HG02571 (cell line): ENCODE measurements at regions not wholly inside any gene's neighbourhood (a gene's known extent, or its start where the extent isn't known, plus 50 kb on each side); places are given as distances from the start of the nearest gene placed in this dataset.

Source experiments
- ATAC-seq: cut with Tn5 transposase; IDR thresholded peaks from one replicate; pipeline ENCODE4 v1.9.1; 2021; ENCODE audit warnings: mild to moderate bottlenecking, moderate library complexity; ENCODE audit not compliant: unreplicated experiment

DNA sequence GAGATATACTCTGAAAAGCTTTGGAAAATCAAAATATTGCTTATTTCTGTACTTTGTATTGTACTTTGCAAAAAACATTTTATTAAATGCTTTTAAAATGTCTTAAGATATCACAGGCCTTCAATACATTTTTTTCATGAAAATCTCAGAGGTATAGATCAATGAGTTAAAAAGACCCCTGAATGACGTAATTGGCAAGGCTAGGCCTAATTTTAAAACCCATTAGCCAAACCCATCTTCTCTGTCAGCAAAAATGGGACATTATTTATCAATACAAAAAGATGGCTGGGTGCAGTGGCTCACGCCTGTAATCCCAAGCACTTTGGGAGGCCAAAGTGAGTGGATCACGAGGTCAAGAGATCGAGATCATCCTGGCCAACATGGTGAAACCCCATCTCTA lies 84.8 kb upstream of the PAK5 start:
- no peak for ATAC-seq

DNA sequence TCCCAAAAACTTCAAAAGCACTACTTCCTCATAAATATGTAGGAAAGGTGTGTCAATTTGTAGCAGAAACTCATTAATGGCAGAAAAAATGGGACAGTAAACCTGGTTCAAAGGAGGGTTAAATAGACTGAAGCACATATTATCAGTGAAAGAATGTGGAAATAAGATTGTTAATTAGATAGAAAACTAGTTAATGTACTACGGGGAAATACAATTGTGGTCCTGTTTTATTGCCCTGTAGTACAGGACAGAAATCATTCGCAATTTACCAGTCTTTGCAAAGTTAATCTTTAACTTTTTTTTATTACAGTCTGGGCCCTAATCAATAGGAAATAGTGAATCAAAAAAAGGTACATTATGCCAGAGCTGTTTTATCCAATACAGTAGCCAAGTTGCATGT lies 82.0 kb upstream of the PAK5 start:
- ATAC-seq, result no peak

DNA sequence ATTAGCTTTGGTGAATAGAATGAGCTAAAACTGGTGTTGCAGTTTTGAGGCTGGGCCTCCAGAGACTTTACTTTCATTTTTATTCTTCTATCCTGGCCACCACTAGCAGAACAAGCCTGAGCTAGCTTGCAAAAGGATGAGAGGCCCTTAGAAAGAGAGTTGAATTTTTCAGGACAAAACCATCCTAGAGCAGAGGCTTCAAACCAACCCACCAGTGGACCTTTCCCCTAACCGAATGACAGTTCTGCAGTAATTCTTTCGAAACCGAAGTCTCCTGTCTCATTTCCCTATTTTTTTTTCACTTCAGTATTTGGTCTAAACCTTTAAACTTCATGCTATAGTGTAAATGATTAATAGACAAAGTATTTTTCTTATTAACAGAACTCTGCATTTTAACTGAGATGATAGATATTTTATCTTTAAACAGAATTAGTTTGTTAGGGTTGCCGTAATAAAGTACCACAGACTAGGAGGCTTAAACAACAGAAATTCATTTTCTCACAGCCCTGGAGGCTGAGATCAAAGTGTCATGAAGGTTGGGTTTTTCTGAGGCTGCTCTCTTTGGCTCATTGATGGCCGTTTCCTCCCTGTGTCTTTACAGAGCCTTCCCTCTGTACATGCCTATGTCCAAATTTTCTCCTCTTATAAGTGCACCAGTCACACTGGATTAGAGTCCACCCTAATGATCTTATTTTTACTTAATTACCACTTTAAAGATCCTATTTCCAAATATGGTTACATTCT lies 80.6 kb upstream of the PAK5 start:
- peak; percentile 82 for ATAC-seq

DNA sequence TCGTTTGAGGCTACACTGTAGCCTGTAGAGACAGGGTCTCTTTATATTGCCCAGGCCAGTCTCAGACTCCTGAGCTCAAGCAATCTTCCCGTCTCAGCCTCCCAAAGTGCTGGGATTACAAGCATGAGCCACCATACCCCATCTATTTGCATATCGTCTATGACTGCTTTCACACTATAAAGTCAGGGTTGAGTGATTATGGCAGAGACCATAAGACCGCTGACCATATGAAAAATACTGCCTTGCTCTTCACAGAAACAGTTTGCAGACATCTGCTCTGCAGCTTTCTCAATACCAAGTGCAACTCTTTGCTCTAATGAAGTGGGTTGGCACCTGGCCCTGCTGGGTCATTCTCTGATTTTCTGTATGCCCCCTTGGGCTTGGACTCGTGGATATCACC lies 79.5 kb upstream of the PAK5 start:
- ATAC-seq, result no peak

DNA sequence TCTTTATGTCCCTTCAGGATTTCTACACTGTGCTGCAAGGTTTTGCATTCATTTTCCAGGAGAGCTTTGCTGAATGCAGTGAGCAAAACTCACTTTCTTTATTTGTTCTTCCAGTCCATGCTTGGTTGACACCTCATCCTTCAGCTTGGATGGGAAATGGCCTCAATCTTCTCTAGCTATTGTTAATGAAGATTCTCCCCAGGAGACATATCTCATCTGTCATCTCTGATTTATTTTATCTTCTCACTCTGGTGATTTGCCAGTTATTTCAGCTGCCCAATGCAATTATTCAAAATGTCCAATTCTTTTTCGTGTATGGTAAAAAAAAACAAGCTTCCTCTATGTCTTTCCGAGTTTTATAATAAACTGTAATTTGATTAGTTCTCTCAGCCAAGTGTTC lies 77.9 kb upstream of the PAK5 start:
- ATAC-seq, result no peak

DNA sequence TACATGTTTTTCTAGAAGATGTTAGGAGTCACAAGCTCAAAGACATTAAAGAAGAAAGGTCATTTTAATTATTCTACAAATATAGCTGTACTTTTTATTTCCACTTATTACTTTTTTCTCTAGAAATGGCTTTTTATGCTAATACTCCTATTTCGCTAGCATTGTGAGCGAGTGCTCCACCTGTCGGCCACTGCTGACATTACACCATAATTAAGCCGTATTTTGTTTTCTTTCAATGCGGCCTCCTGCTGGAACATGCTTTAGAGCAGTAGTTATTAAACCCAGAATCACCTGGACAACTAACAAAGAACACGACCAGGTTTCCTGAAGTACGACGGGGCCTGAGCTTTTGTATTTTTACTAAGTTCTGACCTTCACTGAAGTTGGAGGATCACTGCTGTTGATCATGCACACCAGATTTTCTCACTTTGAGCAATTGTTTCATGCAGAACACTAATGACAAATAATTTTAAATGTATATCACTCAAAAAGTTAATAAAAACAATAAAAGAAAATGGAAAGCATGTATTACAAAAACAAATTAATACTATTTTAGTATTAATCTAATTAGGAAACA lies 74.1 kb upstream of the PAK5 start:
- ATAC-seq, result peak; percentile 56

DNA sequence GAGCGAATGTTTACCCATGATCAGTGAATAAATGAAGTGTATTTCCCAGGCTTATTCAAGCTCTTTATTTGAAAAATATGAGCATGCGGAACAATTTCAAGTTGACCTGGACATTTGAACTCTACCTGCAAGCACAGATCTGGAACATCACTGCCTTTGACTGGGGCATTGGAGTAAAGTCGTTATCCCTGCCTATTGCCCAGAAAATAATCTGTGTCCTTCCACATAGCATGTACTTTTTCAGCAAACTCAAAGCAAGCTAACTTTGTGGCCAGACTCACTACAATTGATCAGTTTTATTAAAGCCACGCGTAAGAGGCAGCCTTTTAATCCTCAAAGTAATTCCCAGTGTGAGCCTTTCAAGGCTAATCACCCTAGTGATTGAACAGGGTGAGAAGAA lies 73.4 kb upstream of the PAK5 start:
- ATAC-seq, result no peak

DNA sequence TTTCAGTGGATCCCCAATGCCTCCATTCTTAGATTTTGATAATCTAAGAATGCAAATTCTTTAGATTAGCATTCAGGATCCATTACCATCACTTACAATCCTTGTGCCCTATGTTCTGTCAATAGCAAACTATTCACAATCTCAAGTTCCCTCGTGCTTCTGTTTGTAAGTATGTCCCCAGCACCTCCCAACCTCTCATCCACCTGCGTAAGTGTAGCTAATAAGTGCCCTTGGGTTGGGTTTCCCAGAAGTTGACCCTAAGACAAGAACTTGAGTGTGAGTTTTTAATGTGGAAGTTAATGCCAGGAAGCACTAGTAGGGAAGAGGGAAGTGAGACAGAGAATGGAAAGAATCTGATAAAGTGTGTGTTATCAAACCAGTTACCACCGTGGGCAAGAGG lies 72.6 kb upstream of the PAK5 start:
- no peak for ATAC-seq

DNA sequence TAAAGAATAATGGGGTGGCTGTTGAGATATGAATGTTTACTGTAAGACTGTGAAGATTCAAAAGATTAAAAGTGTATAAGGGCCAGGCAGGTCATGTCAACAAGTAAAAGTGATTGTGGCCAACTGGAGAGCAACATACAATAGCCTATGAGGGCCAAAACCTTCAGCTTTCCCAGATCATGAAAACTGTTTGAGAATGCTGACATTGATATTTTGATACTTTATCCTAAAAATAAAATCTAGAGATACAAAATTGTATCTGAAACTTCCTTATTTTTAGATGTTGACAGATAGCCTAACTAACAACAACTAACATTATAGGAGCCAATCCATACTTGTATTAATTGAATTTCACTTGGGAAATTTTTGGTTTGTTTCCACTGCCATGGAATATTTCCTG lies 70.3 kb upstream of the PAK5 start:
- ATAC-seq, result no peak

DNA sequence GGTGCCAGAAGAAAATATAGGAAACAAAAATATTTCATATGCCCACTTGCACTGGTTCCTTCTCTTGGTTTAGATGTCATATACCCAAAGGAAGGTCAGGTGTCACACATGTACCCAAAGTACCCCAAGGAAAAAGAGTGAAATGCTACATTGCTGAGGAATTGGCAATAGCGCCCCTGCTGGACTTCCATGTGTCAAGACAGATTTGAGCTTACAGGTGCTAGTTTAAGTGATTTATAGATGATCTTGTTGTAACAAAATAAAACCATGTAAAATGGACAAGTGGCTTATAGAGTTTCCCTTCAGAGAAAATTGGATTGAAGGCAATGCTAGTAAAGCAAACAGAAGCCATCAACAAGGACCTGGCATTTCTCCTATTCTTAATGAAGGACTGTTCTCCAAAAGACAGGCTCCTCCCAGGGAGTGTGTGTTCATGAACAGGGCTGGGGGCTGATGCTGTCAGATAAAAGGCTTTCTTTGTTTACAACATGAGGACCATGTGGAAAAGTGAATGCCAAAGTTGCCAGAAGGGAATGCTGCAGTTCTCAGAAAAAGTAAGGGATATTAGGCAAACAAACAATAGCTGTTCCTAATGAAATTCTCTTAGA lies 64.3 kb upstream of the PAK5 start:
- no peak for ATAC-seq

DNA sequence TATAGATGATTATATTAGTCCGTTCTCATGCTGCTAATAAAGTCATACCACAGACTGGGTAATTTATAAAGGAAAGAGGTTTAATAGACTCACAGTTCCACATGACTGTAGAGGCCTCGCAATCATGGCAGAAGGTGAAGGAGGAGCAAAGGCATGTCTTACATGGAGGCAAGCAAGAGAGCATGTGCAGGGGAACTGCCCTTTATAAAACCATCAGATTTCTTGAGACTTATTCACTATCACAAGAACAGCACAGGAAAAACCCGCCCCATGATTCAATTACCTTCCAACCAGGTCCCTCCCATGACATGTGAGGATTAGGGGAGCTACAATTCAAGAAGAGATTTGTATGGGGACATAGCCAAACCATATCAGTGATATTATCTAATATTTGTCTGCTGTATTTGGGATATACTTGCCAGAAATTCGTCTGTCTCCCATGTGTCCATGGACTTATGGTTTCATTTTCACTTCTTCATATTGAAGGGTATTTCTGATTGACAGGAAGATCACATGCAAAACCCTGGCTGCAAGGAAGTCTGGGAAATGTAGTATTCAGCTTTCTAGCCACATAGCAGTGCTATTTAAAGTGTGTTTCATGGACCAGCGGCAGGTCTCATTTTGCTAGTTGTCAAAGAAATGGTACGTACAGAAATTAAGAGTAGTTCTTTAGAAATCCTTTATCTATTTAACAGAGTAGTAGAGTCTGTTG lies 50.5 kb upstream of the PAK5 start:
- ATAC-seq, result no peak
